GM12892 (cell line): ENCODE measurements at regions not wholly inside any gene's neighbourhood (a gene's known extent, or its start where the extent isn't known, plus 50 kb on each side); places are given as distances from the start of the nearest gene placed in this dataset.

Experiments
- POLR2A ChIP-seq: IDR thresholded peaks from 2 replicates; pipeline ENCODE4 v1.6.1; 2011; ENCODE audit warnings: low read depth, low read length, control low read depth
- TAF1 ChIP-seq: IDR thresholded peaks from 2 replicates; pipeline ENCODE4 v1.6.1; 2011; ENCODE audit warnings: low read depth, mild to moderate bottlenecking, control low read depth, low read length, borderline replicate concordance

DNA sequence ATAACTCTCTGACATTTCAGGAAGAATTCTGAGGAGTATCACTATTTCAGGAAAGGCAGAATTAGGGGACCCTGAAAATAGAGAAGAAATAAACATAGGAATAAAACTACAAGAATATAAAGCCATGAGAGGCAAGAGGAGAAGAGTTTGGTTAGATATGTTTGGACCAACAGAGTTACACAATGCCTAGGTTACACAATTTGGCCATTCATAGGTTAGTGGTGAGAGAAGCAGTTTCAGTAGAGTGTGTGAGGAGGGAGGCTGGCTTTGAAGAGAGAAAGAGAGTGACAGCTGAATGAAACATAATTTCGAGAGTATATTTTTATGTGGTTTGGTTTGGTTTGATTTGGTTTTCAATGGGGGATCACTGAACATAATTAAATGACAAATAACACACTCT is 783.2 kb upstream of the LRRN3 start:
- TF ChIP-seq POLR2A = no peak
- no peak for TF ChIP-seq TAF1
